HEK293T (cell line): ENCODE measurements at regions not wholly inside any gene's neighbourhood (a gene's known extent, or its start where the extent isn't known, plus 50 kb on each side); places are given as distances from the start of the nearest gene placed in this dataset.

ENCODE experiments used
- ELF4 ChIP-seq: fragments of 450-650 bp; IDR thresholded peaks from 2 replicates; pipeline ENCODE4 v1.6.1; 2017; ENCODE audit warnings: antibody characterized with exemption
- LEF1 ChIP-seq: fragments of 450-650 bp; IDR thresholded peaks from 2 replicates; pipeline ENCODE4 v1.6.1; 2017; ENCODE audit warnings: mild to moderate bottlenecking, borderline replicate concordance
- NFRKB ChIP-seq: fragments of 450-650 bp; IDR thresholded peaks from 2 replicates; pipeline ENCODE4 v1.6.1; 2016; ENCODE audit warnings: mild to moderate bottlenecking, moderate library complexity
- PKNOX1 ChIP-seq: fragments of 450-650 bp; IDR thresholded peaks from 2 replicates; pipeline ENCODE4 v1.6.1; 2016
- SUZ12 ChIP-seq: fragments of 450-650 bp; IDR thresholded peaks from 2 replicates; pipeline ENCODE4 v1.6.1; 2016; ENCODE audit warnings: mild to moderate bottlenecking
- TARDBP ChIP-seq: fragments of 450-650 bp; IDR thresholded peaks from 2 replicates; pipeline ENCODE4 v1.6.1; 2016

GRCh38 chr3:1938975-1939374 is 159.7 kb upstream of the CNTN4 start:
- TF ChIP-seq TARDBP, result no peak
- TF ChIP-seq NFRKB, result no peak
- TF ChIP-seq PKNOX1, result no peak
- no peak for TF ChIP-seq LEF1
- no peak for TF ChIP-seq SUZ12
- no peak for TF ChIP-seq ELF4
